OCI-LY3 (cell line): ENCODE measurements at regions not wholly inside any gene's neighbourhood (a gene's known extent, or its start where the extent isn't known, plus 50 kb on each side); places are given as distances from the start of the nearest gene placed in this dataset.
"Not testable (repeated sequence)": the region's sequence is repeated elsewhere in the genome, so short reads cannot be mapped to it uniquely, and the experiment has no call there.

ENCODE experiments used
- H2AFZ ChIP-seq: fragments of 200-600, 300-600 bp; shearing (Covaris generic); 2 replicates; pipeline ENCODE4 v1.6.0; 2014; ENCODE audit warnings: antibody characterized with exemption, low read depth, low read length
- H3K27ac ChIP-seq: fragments of 200-600, 300-600 bp; sonication (generic); 2 replicates; pipeline ENCODE4 v1.5.1; 2014; ENCODE audit warnings: mild to moderate bottlenecking, low read length, moderate library complexity, mixed read lengths
- H3K27me3 ChIP-seq: fragments of 200-600, 300-600 bp; sonication (generic); 2 replicates; pipeline ENCODE4 v1.6.1; 2014; ENCODE audit warnings: low read depth, low read length, mixed read lengths
- H3K36me3 ChIP-seq: fragments of 200-600, 300-600 bp; sonication (generic); replicated peaks from 2 replicates; pipeline ENCODE3; 2014; ENCODE audit warnings: low read depth, low read length, mixed read lengths
- H3K4me1 ChIP-seq: fragments of 300-600, 200-600 bp; sonication (generic); 2 replicates; pipeline ENCODE4 v1.6.1; 2014; ENCODE audit warnings: low read length, mixed read lengths
- H3K4me2 ChIP-seq: fragments of 200-600, 300-600 bp; sonication (generic); 2 replicates; pipeline ENCODE4 v1.6.1; 2014; ENCODE audit warnings: low read length, mixed read lengths
- H3K4me3 ChIP-seq: fragments of 300-600, 200-600 bp; sonication (generic); 2 replicates; pipeline ENCODE4 v1.5.1; 2014; ENCODE audit warnings: antibody characterized with exemption, mild to moderate bottlenecking, low read length, moderate library complexity
- H3K79me2 ChIP-seq: fragments of 300-600, 200-600 bp; shearing (Covaris generic); 2 replicates; pipeline ENCODE4 v1.6.1; 2014; ENCODE audit warnings: mild to moderate bottlenecking, low read length, mixed read lengths
- H3K9ac ChIP-seq: fragments of 300-600, 200-600 bp; shearing (Covaris generic); 2 replicates; pipeline ENCODE4 v1.6.0; 2014; ENCODE audit warnings: mild to moderate bottlenecking, low read length, moderate library complexity
- H3K9me3 ChIP-seq: fragments of 200-600, 300-600 bp; shearing (Covaris generic); 2 replicates; pipeline ENCODE4 v1.6.1; 2014; ENCODE audit warnings: low read length, mixed read lengths; ENCODE audit not compliant: insufficient read depth
- H4K20me1 ChIP-seq: fragments of 200-600, 300-600 bp; sonication (generic); 2 replicates; pipeline ENCODE4 v1.6.1; 2016; ENCODE audit warnings: low read length, mixed read lengths; ENCODE audit not compliant: insufficient read depth
- EZH2phosphoT487 ChIP-seq: fragments of 200-600 bp; shearing (Covaris generic); IDR thresholded peaks from 2 replicates; pipeline ENCODE4 v1.6.1; 2018; ENCODE audit warnings: antibody characterized with exemption, mixed run types, low read depth
- TF ChIP-seq, protein P1 (sequence below): fragments of 200-600, 300-600 bp; sonication (generic); IDR thresholded peaks from 2 replicates; pipeline ENCODE4 v1.5.1; 2014; ENCODE audit warnings: antibody characterized with exemption, low read length, low read depth

- H3K4me2 ChIP-seq, result no peak overlapping the region
- H4K20me1 ChIP-seq, result no peaks in the 10 kb centered on the region
- no peak overlapping the region for H3K4me3 ChIP-seq
- H3K36me3 ChIP-seq, result no peaks in the 10 kb centered on the region
- H3K79me2 ChIP-seq, result no peaks in the 10 kb centered on the region
- H3K27ac ChIP-seq, result no peak overlapping the region
- no peak overlapping the region for H3K9ac ChIP-seq
- H3K9me3 ChIP-seq, result no peaks in the 10 kb centered on the region
- H2AFZ ChIP-seq, result no peak overlapping the region
- no peaks in the 10 kb centered on the region for H3K27me3 ChIP-seq
- no peaks in the 10 kb centered on the region for H3K4me1 ChIP-seq
- TF ChIP-seq, protein P1, sequence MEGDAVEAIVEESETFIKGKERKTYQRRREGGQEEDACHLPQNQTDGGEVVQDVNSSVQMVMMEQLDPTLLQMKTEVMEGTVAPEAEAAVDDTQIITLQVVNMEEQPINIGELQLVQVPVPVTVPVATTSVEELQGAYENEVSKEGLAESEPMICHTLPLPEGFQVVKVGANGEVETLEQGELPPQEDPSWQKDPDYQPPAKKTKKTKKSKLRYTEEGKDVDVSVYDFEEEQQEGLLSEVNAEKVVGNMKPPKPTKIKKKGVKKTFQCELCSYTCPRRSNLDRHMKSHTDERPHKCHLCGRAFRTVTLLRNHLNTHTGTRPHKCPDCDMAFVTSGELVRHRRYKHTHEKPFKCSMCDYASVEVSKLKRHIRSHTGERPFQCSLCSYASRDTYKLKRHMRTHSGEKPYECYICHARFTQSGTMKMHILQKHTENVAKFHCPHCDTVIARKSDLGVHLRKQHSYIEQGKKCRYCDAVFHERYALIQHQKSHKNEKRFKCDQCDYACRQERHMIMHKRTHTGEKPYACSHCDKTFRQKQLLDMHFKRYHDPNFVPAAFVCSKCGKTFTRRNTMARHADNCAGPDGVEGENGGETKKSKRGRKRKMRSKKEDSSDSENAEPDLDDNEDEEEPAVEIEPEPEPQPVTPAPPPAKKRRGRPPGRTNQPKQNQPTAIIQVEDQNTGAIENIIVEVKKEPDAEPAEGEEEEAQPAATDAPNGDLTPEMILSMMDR, result no peak
Observed at GRCh38 chr13:83666141-83666540, 216.1 kb downstream of the SLITRK1 start.

DNA sequence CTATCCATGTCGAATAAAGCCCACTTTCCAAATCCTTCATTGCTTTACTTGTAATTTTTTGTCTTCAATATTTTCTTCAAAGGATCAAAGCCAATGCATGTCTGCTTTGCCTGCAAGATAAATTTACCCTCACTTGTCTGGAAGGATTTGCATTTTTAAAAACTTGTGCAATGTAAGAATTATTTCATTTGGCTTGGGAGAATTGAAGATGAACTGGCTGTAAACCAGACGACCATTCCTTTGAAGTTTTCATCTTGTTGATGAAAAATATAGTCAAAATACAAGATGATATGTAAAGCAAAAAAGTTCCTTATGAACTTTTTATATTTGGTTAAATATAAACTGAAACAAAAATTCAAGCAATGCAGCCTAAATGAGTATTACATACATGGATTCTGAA is 225.0 kb downstream of the SLITRK1 start:
- H3K27ac ChIP-seq, result no peak overlapping the region
- H3K27me3 ChIP-seq, result no peaks in the 10 kb centered on the region
- H3K4me3 ChIP-seq, result no peak overlapping the region
- no peaks in the 10 kb centered on the region for H3K4me1 ChIP-seq
- no peaks in the 10 kb centered on the region for H3K9me3 ChIP-seq
- no peak overlapping the region for H3K9ac ChIP-seq
- H3K4me2 ChIP-seq, result no peak overlapping the region
- TF ChIP-seq, protein P1, result no peak
- no peak for TF ChIP-seq EZH2phosphoT487
- no peaks in the 10 kb centered on the region for H3K79me2 ChIP-seq
- H4K20me1 ChIP-seq, result no peaks in the 10 kb centered on the region
- H3K36me3 ChIP-seq, result no peaks in the 10 kb centered on the region
- no peak overlapping the region for H2AFZ ChIP-seq

- not testable (repeated sequence) for H2AFZ ChIP-seq, H3K4me3 ChIP-seq, H4K20me1 ChIP-seq, H3K27ac ChIP-seq, H3K4me2 ChIP-seq, H3K9ac ChIP-seq, H3K9me3 ChIP-seq, H3K4me1 ChIP-seq, H3K79me2 ChIP-seq, H3K36me3 ChIP-seq, H3K27me3 ChIP-seq
Observed at GRCh38 chr13:83642617-83643016, 239.7 kb downstream of the SLITRK1 start.

DNA sequence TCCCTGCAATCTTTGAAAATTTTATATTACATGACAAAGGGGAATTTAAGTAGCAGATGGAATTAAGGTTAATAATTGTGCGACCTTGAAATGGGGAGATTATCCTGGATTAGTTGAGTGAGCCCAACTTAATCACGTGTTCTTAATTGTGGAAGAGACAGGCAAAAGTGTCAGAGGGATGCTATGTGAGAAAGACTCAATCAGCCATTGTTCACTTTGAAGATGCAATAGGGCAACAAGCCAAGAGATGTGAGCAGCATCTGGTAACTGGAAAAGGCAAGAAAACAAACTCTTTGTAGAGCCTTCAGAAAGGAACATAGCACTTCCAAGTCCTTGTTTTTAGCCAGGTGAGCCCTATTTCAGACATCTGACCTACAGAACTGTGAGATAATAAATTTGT is 247.7 kb downstream of the SLITRK1 start:
- TF ChIP-seq, protein P1, result no peak
- no peak for TF ChIP-seq EZH2phosphoT487
- no peak overlapping the region for H3K4me3 ChIP-seq
- H3K4me2 ChIP-seq, result no peak overlapping the region
- no peaks in the 10 kb centered on the region for H3K27me3 ChIP-seq
- H3K27ac ChIP-seq, result no peak overlapping the region
- no peaks in the 10 kb centered on the region for H3K79me2 ChIP-seq
- H2AFZ ChIP-seq, result no peak overlapping the region
- no peaks in the 10 kb centered on the region for H3K36me3 ChIP-seq
- no peaks in the 10 kb centered on the region for H4K20me1 ChIP-seq
- no peaks in the 10 kb centered on the region for H3K4me1 ChIP-seq
- H3K9ac ChIP-seq, result no peak overlapping the region
- H3K9me3 ChIP-seq, result no peaks in the 10 kb centered on the region

DNA sequence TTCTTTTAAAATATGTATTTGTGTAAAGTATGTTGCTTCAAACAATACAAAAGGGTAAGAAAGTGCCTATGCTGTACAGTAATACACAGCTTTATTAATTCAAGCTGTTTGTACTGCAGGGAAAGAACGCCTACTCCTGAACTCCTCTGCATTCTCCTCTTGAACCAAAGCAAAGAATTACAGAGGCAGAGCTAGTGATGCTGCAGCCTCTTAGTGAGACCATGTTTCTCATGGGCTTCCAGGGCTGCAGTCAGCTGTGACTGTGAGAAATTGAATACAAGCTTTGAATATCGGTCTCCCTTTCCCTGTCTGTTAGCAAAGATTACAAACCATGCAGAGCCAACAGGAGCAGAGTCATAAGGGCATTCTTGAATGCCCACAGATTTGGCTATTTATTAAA is 248.5 kb downstream of the SLITRK1 start:
- Histone ChIP-seq H2AFZ (no peak overlapping the region), H4K20me1 (no peaks in the 10 kb centered on the region), H3K9me3 (no peaks in the 10 kb centered on the region), H3K4me2 (no peak overlapping the region), H3K79me2 (no peaks in the 10 kb centered on the region), H3K9ac (no peak overlapping the region), H3K4me1 (no peaks in the 10 kb centered on the region), H3K36me3 (no peaks in the 10 kb centered on the region), H3K4me3 (no peak overlapping the region), H3K27me3 (no peaks in the 10 kb centered on the region), H3K27ac (no peak overlapping the region)
- TF ChIP-seq, protein P1, result no peak
- TF ChIP-seq EZH2phosphoT487, result no peak
